PC-3 (cell line): ENCODE measurements at regions not wholly inside any gene's neighbourhood (a gene's known extent, or its start where the extent isn't known, plus 50 kb on each side); places are given as distances from the start of the nearest gene placed in this dataset.
A peak's percentile ranks its signal among the peaks of the same experiment; 100 is the strongest.

Experiments used
- ATAC-seq: fragments of 200-7000 bp; cut with Tn5 transposase; 2 replicates; pipeline ENCODE4 v1.9.1; 2020; ENCODE audit warnings: mild to moderate bottlenecking, moderate library complexity
- BruUV-seq: library from RNA; stranded (reverse); fragments of 400-500 nt; replicated peaks from 2 replicates; lab custom pipeline; 2021; lab: Mats Ljungman, UMichigan
- CTCF ChIA-PET: fragments of 300-600 bp; sonication (Branson Sonifier 250); formaldehyde crosslinking; loops from one replicate; lab custom pipeline; 2022; ENCODE audit warnings: antibody characterized with exemption; lab: Charles Lee
- POLR2A ChIA-PET: fragments of 300-600 bp; sonication (Branson Sonifier 250); formaldehyde crosslinking; loops from one replicate; lab custom pipeline; 2022; ENCODE audit warnings: antibody characterized with exemption; ENCODE audit not compliant: unreplicated experiment; lab: Charles Lee
- DNase-seq: peaks from one replicate; pipeline ENCODE4 v3.0.0-alpha.2; 2015
- H2AFZ ChIP-seq: fragments of 300-600 bp; sonication (generic); 2 replicates; pipeline ENCODE4 v1.6.0; 2016; ENCODE audit warnings: antibody characterized with exemption, low read length
- H3F3A ChIP-seq: fragments of 300-600 bp; sonication (generic); one replicate; pipeline ENCODE4 v1.6.0; 2017; ENCODE audit warnings: antibody characterized with exemption, low read length, control low read depth, mild to moderate bottlenecking; ENCODE audit not compliant: unreplicated experiment
- H3K27ac ChIP-seq: fragments of 300-600 bp; sonication (generic); 2 replicates; pipeline ENCODE4 v1.5.1; 2016; ENCODE audit warnings: mild to moderate bottlenecking, low read length
- H3K27me3 ChIP-seq: fragments of 300-600 bp; sonication (generic); 2 replicates; pipeline ENCODE4 v1.6.1; 2016; ENCODE audit warnings: low read length, mixed read lengths
- H3K36me3 ChIP-seq: fragments of 300-600 bp; sonication (generic); 2 replicates; pipeline ENCODE4 v1.6.1; 2016; ENCODE audit warnings: low read depth, mixed run types, low read length, mixed read lengths
- H3K4me1 ChIP-seq: fragments of 300-600 bp; sonication (generic); 2 replicates; pipeline ENCODE4 v1.5.1; 2016; ENCODE audit warnings: low read length; ENCODE audit not compliant: insufficient read depth
- H3K4me2 ChIP-seq: fragments of 300-600 bp; sonication (generic); 2 replicates; pipeline ENCODE4 v1.6.0; 2016; ENCODE audit warnings: low read length
- H3K4me3 ChIP-seq: fragments of 300-600 bp; sonication (generic); 2 replicates; pipeline ENCODE4 v1.5.1; 2016; ENCODE audit warnings: mild to moderate bottlenecking, low read length, mixed read lengths
- H3K79me2 ChIP-seq: fragments of 300-600 bp; sonication (generic); 2 replicates; pipeline ENCODE4 v1.6.1; 2017; ENCODE audit warnings: low read length, mixed read lengths
- H3K9ac ChIP-seq: fragments of 300-600 bp; sonication (generic); 2 replicates; pipeline ENCODE4 v1.6.0; 2016; ENCODE audit warnings: mild to moderate bottlenecking, low read length
- H3K9me2 ChIP-seq: fragments of 300-600 bp; sonication (generic); replicated peaks from 2 replicates; pipeline ENCODE4 v1.6.1; 2016; ENCODE audit warnings: mixed run types, low read length, mixed read lengths
- H3K9me3 ChIP-seq: fragments of 300-600 bp; sonication (generic); 2 replicates; pipeline ENCODE4 v1.6.1; 2016; ENCODE audit warnings: low read length, mixed read lengths
- H4K20me1 ChIP-seq: fragments of 300-600 bp; sonication (generic); 2 replicates; pipeline ENCODE4 v1.6.1; 2016; ENCODE audit warnings: low read length, mixed read lengths
- CTCF ChIP-seq: fragments of 300-600 bp; sonication (generic); conservative IDR thresholded peaks from 2 replicates; pipeline ENCODE4 v1.5.1; 2017; ENCODE audit warnings: antibody characterized with exemption, low read depth, mild to moderate bottlenecking, low read length
- EZH2 ChIP-seq: fragments of 300-600 bp; sonication (generic); IDR thresholded peaks from one replicate; pipeline ENCODE4 v1.6.1; 2017; ENCODE audit warnings: antibody characterized with exemption, mild to moderate bottlenecking, low read length; ENCODE audit not compliant: unreplicated experiment
- EZH2phosphoT487 ChIP-seq: fragments of 300-600 bp; sonication (generic); IDR thresholded peaks from 2 replicates; pipeline ENCODE4 v1.6.1; 2018; ENCODE audit warnings: mild to moderate bottlenecking, antibody characterized with exemption, low read length, borderline replicate concordance
- intact Hi-C: fragments of 100-400 bp; cut with micrococcal nuclease; formaldehyde crosslinking; loops from 2 replicates; pipeline ENCODE4 v1.9.0; 2023

GRCh38 chr6:1498491-1499113, 109.2 kb downstream of the FOXF2 start:
- no TSS peak for BruUV-seq
- DNase-seq: no peak
- H3K36me3 ChIP-seq: no peaks in the 10 kb centered on the region
- CTCF ChIA-PET: interaction anchor here (0.7 kb wide), 1 partner anchor 54 kb away, joined by 3 read pairs; no protein-coding TSS in a partner anchor
- H3K9ac ChIP-seq: no peak overlapping the region
- H3K9me2 ChIP-seq: no peaks in the 10 kb centered on the region
- POLR2A ChIA-PET: no interaction called here
- H3F3A ChIP-seq: no peaks in the 10 kb centered on the region
- no peak overlapping the region for H2AFZ ChIP-seq
- H3K4me1 ChIP-seq: no peaks in the 10 kb centered on the region
- intact Hi-C loops: no loop called here
- H3K27me3 ChIP-seq: peaks cover 7% of the 10 kb centered on the region; the same call in 1 of the 2 replicates
- H4K20me1 ChIP-seq: no peaks in the 10 kb centered on the region
- no peak for TF ChIP-seq EZH2
- TF ChIP-seq CTCF: peak; percentile 50
- no peak overlapping the region for H3K4me2 ChIP-seq
- no peak overlapping the region for H3K27ac ChIP-seq
- H3K4me3 ChIP-seq: no peak overlapping the region
- H3K79me2 ChIP-seq: no peaks in the 10 kb centered on the region
- no peaks in the 10 kb centered on the region for H3K9me3 ChIP-seq
- no peak for ATAC-seq

- Histone ChIP-seq H3K9me3 (no peaks in the 10 kb centered on the region), H3K36me3 (no peaks in the 10 kb centered on the region), H3F3A (no peaks in the 10 kb centered on the region), H3K79me2 (no peaks in the 10 kb centered on the region), H3K4me3 (no peak overlapping the region), H3K9me2 (no peaks in the 10 kb centered on the region), H3K4me1 (no peaks in the 10 kb centered on the region), H3K27me3 (peaks cover 13% of the 10 kb centered on the region; the same call in 1 of the 2 replicates), H3K4me2 (no peak overlapping the region), H3K27ac (no peak overlapping the region), H2AFZ (no peak overlapping the region), H3K9ac (no peak overlapping the region), H4K20me1 (no peaks in the 10 kb centered on the region)
- BruUV-seq: no TSS peak
- intact Hi-C loops: no loop called here
- ATAC-seq (no peak), DNase-seq (no peak)
- CTCF ChIA-PET: no interaction called here
- POLR2A ChIA-PET: no interaction called here
- TF ChIP-seq EZH2 (no peak), EZH2phosphoT487 (no peak), CTCF (no peak)
Measured at GRCh38 chr6:1499777-1500176, 109.9 kb upstream of the FOXC1 start.

GRCh38 chr6:1500913-1501312, 108.8 kb upstream of the FOXC1 start:
- Histone ChIP-seq H3K4me1 (no peaks in the 10 kb centered on the region), H3K9ac (no peak overlapping the region), H3K79me2 (no peaks in the 10 kb centered on the region), H2AFZ (no peak overlapping the region), H4K20me1 (no peaks in the 10 kb centered on the region), H3K36me3 (no peaks in the 10 kb centered on the region), H3K9me2 (no peaks in the 10 kb centered on the region), H3K9me3 (no peaks in the 10 kb centered on the region), H3K4me2 (no peak overlapping the region), H3F3A (no peaks in the 10 kb centered on the region), H3K4me3 (no peak overlapping the region), H3K27ac (no peak overlapping the region), H3K27me3 (peaks cover 13% of the 10 kb centered on the region; the same call in 1 of the 2 replicates)
- ChIA-PET CTCF (no interaction called here), POLR2A (no interaction called here)
- ATAC-seq: no peak
- BruUV-seq: no TSS peak
- intact Hi-C loops: no loop called here
- TF ChIP-seq CTCF (no peak), EZH2phosphoT487 (no peak), EZH2 (no peak)
- no peak for DNase-seq
